Activated T-cell treated with anti-CD3 and anti-CD28 coated beads for 4 hours (primary cell): ENCODE measurements at regions not wholly inside any gene's neighbourhood (a gene's known extent, or its start where the extent isn't known, plus 50 kb on each side); places are given as distances from the start of the nearest gene placed in this dataset.

Experiments
- DNase-seq: peaks from one replicate; pipeline ENCODE4 v3.0.0-alpha.2; 2020

DNA sequence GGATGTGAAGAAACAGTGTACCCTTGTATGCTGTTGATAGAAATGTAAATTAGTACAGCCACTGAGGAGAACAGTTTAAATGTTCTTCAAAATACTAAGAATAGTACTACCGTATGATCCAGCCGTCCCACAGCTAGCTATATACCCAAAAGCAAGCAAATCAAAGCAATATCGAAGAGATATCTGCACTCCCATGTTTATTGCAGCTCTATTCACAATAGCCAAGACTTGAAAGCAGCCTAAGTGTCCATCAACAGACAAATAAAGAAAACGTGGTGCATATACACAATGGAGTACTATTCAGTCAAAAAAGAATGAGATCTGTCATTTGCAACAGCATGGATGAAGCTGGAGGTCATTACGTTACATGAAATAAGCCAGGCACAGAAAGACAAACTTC, 88.5 kb upstream of the SLC38A4 start:
- no peak for DNase-seq

DNA sequence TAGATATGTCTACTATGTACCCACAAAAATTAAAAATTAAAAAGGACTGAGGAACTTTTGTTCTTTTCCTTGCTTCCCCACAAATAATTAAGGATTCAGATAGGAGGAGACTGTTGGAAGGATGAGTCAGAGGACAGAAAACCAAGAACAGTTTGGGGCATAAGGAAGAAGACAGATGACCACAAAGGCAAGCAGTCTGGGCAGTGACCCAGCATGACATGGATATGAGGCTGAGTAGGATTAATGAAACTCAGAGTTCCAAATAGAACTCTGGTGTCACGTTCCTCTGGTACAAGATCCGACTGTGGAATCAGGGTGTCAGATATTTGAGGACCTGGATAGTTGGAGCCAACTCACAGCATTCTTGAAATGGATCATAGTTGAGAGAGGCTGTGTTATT, 89.3 kb upstream of the SLC38A4 start:
- DNase-seq: no peak

DNA sequence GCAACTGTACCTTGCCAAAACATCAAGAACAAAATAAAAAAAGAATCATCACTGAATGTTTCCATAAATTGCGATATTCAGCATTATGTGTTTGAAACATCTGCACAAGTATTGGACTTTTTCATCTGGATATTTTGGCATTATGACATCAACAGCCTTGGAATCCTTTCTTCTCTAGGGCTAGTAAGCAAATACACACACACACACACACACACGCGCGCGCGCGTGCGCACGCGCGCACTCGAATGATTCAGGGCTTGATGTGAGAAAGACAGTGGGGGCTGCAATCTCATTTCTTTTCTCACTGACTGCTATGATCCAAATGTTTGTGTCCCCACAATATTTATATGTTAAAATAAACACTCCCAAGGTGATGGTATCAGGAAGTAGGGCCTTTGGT, 90.0 kb upstream of the SLC38A4 start:
- DNase-seq: no peak

DNA sequence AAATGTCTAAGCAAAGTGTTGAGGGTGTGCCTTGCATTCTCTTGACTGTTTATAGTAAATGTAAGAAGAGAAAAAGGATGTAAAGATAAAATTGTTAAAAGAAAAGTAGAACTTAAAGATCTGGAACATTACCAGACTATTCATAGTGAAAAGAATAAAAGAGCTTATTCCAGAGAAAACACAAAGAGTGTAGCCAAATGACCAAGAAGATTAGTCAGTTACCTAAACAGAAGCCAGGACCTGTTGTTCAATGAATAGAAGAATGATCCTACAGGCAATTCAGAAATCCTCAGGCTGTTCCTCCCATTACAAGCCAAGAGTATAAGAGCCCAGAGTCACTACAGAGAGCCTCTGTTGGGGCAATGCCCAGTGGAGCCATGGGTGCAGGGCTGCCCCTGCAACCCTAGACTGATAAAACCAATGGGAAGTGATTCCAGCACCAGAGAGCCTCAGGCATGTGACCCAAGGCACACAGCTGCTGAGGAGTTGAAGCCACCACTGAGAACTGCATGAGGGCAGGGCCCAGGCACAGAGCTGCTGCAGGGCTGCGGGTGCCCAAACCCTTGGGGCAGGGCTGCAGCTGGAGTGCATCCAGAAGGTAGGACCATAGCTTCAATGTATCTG, 91.1 kb upstream of the SLC38A4 start:
- no peak for DNase-seq

DNA sequence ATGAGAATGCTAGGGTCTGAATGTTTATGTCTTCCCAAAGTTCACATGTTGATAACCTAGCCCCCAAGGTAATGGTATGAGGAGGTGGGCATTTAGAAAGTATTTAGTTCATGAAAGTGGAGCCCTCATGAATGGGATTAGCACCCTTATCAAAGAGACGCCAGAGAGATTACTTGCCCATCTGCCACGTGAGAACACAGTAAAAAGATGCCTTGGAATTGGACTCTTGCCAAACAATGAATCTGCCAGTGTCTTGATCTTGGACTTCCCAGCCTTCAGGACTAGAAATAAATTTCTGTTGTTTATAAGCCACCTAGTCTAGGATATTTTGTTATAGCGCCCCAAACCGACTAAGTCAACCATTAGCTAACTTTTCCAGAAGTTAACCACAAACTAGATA, 92.0 kb upstream of the SLC38A4 start:
- no peak for DNase-seq

DNA sequence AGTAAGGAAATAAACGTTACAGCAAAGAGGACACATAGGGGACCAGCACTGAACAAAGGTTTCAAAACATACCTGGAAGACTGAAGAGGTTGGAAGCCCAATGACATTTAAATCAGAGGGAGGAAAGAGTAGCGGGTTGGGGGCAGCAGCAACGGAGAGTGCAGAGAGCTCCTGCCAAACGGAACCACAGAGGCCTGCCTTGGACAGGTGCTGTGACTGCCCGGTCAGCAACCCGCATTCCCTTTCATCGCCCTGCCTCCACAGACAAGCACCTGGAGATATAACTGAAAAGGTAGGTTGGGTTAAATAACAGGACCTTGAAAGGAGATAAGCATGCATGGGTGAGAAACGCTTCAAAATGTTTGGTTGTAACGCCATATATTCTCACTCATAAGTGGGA, 92.8 kb upstream of the SLC38A4 start:
- DNase-seq: no peak

DNA sequence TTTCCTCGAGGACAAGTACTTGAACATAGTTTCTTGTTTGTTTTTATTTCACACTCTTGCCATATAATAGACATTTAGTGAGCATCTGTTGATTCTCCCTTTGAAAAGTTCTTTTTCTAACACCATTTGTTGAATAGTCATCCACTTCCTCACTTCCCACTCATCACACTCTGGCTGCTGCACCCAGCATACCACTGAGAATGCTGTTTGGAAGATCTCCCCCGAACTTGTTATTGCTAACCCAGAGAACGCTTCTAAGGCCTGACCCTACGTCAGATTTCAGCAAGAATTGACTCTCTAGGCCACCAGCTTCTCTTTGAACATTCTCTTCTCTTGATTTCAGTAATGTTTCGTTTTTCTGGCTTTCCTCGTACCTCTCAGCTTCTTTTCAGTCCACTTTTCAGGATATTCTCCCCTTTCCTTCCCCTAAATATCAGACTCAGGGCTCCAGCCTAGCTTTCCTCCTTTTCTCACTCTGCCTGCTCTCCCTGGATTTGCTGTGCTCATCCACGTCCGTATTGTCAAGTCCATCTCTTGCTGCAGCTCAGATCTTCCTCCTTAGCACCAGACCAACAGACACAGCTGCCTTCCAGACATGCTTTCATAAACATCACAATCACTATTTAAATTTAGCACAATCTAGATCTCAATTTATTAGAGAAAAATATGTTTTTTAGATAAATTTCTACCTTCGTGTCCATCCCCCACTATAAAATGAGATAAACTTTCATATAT, 94.0 kb upstream of the SLC38A4 start:
- no peak for DNase-seq

DNA sequence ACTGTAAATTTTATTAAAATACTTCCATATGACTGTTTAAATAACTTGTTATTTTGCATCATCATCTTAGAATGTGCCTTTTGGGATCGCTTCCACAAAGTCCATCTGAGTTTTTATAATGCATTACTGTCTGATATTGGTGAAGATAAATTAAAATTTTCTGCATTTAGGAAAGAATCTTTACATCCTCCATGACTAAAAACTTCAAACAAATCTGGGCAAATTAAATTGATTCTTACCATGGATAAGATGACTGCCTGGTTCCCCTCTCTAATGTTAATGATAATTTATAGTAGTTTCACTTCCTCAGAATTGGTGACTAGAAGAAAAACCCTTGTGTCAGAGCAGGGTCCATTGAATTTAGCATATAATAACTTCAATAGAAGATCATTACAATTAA, 94.7 kb upstream of the SLC38A4 start:
- no peak for DNase-seq

DNA sequence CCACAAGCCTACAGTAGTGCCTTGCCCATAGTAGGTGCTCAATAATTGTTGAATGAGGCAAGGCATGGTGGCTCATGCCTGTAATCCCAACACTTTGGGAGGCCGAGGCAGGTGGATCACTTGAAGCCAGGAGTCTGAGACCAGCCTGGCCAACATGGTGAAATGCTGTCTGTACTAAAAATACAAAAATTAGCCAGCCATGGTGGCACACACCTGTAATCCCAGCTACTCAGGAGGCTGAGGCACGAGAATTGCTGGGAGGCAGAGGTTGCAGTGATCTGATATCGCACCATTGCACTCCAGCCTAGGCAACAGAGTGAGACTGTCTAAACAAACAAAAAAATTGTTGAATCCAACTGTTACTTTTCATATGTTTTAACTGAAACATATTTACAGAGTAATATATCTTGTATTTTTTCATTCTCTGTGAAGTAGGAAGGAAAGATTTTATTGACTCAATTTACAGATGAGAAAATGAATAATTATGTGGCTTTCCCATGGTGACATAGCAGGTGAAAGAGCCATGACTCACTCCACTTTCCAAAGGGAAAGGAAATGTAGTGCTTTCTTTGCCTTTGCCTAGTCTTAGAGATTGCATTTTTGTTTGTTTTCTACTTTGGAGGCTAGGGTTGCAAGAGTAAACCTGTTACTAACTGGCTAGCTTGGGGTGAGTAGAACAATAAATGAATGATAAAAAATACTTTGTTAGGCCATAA, 95.4 kb upstream of the SLC38A4 start:
- DNase-seq: no peak

DNA sequence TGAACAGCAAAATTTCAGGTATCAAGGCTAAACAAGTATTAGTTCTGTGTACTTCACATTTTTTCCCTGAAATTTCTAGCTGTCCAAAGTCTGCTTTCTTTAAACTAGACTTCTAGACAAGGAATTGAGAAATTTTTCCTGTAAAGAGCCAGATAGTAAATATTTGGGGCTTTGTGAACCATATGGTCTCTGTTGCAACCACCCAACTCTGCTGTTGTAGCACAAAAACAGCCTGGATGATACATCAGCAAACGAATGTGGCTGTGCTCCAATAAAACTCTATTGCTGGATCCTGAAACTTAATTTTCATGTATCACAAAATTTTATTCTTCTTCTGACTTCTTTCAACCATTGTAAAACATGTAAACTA, 96.0 kb upstream of the SLC38A4 start:
- no peak for DNase-seq

DNA sequence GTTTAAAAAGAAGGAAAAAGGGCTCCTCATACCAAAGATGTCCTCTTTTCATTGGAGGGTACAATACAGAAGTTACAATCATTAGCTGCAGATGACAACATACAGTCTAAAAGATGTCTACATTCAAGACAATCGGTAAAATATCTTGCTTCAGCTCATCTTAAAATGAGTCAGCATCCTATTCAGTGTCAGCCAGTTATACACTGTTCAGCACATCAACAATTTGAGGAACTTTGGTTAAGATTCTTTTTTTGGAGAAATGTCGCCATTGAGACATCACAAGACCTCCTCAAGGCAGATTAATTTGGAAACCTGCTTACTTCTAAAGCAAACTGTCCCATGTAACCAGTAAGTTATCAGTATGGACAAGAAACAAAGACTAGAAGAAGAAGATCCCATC, 100.7 kb upstream of the SLC38A4 start:
- no peak for DNase-seq

DNA sequence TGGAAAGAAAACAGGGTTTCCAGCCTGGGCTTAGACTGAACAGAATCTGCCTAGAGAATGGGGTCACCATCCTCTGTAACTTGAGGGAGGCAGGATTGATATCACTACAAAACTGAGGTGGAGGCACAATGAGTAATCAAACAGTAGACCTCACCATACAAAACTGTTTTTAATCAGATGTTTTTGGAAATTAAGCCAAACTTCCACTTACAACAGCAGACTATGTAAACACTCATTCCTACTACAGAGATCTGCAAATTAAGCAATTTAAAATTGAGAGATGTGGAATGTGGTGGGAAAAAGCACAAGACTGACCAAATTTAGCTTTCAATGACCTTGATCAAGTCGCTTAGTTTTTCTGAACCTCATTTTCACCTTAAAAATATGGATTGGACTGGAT, 104.3 kb upstream of the SLC38A4 start:
- no peak for DNase-seq

DNA sequence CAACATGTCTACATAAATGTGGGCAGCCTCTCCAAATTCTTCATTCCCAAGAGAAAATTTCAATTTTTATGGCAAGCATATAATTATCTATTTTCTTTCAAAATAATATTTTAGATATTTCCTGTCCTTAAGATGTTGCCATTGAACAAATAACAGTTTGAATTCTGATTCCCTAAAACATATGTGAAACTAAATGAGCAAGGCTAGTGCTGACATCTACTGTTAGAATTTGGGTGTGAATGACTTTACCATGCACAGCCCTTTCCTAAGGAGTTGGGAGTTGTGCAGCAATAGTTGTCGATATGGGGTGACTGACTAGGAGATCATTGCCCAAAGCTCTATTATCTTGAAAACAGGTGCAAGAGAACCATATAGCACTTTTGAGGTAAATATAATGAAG, 108.2 kb upstream of the SLC38A4 start:
- no peak for DNase-seq

DNA sequence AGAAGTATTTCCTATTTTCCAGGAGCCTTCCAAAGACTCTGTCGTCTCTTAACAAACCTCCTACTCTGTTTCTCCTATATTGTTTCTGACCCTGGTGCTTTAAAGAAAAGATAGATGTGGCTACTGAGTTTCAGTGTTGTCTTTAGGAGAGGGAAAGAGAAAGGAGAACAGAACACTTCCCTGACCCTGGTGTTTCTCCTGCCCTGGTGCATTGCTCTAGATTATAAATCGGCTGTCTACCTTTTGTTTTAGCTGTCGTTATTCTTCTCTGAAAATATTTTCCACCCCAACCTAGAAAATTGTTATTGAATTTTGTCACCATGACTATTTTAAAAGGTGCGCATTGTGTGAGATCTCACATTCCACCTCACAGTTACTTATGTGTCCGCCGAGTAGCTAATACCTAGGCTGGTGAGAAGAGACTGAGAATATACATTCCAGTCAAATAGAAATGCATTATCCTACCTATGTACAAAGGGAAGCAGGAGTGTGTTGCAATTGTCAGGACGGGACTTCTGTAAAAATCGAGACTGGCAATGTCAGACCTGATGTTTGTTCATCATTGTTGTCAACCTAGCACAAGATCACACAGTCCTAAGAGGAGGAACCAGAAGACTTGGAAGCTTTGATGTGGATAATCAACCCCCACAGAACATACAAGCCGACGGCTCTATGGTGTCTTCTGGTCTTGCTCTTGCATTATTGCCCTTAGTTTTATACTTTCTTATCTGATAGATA, 108.7 kb upstream of the SLC38A4 start:
- DNase-seq: no peak

DNA sequence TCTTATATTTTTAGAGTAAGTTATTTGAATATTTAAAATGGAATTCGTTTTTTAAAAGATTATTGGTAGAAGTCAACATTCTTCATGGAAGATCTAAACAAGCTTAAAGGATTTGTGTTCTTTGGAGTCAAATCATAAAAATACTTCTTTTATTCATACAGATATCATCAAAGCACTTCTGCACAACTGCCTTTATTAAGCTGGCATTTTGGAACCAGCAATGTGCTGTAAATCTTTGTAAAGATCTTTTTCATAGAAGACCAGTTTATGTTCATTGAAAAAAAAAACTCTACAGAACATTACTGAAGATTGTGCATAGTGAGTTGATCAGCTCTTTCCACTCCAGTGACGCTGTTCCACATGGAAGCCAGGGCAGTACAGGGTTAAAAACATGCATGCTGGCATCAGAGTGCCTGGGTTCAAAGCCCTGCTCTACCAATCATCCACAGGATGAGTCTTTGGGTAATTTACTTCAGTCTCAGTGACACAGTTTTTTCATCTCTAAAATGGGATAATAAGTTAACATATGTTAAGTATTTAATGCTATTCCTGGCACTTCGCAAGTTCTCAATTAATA, 109.6 kb upstream of the SLC38A4 start:
- no peak for DNase-seq

DNA sequence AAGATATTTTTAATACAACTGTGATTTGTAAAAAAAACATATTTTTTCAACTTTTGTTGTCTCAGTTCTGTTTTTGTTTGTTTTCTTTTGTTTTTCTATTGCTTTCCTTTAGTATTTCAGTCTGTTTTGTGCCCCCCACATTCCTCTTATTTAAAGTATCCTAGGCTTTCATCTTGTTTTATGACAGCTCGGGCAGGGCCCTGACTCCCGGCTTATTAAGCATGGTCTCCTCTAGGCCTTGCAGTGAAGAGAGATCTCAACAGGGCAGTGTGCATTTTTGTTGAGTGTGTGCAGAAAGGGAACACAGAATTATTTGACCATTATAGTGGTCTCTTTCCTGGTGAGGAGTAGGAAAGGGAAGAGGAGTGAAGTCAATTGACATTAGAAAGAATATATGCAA, 110.2 kb upstream of the SLC38A4 start:
- no peak for DNase-seq

DNA sequence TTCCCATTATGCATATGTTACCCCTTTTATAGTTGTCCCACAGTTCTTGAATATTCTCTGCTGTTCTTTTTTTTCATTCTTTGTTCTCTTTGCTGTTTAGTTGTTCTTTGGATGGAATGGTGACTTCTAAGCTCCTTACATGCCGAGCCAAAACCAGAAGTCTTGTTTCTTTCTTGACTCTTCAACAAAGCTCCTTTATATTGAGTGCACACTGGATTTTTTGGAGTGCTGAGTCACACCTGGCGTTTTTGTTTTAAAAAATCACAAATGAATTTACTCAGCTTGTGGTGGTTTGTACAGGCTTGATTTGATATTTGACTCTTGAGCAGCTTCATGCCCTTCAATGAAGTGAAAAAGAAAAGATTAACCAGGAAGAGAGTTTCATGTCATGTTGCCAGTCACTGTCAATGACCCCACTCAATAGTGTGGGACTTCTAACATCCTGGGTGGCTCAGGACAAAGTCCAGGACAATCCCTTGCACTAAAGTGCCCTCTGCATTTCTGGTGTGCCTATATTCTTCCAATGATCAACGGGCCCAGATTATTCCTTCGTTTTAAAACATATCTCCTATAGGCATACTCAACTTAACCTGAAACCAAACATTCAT, 112.4 kb upstream of the SLC38A4 start:
- no peak for DNase-seq

DNA sequence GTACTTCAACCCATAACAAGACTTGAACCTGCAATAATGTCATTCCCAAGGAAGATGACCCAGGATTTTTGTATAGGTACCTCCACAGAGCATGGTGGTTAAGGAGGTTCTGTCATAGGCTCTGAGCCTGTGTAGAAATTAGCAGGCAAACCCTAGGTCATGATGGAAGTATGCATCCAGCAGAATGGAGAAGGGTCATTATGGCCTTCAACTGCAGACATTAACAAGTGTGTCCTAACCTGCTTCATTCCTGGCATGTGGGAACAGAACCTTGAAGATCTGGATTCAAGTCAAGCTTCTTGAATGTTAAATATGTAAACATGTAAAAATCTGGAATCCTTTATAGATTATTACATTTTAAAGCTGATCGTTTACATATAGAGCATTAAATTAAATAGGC, 116.2 kb upstream of the SLC38A4 start:
- no peak for DNase-seq

DNA sequence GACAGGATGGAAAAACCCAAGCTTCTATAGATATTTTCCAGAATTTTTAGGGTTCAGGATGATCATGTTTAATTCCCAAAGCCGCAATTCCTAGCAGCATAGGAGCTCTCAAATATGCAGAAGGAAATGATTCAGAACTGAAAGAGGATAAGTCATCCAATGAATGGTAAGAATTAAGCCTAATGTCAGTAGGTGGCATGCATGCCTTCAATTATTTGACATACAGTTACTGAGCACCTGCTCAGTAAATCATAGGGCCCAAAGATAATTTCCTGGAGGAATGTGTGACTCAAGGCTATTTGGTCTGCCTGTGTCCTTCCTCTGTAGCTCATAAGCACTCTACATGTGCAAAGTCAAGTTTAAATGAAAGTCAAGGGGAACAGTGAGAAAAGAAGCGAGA, 116.8 kb upstream of the SLC38A4 start:
- DNase-seq: no peak

DNA sequence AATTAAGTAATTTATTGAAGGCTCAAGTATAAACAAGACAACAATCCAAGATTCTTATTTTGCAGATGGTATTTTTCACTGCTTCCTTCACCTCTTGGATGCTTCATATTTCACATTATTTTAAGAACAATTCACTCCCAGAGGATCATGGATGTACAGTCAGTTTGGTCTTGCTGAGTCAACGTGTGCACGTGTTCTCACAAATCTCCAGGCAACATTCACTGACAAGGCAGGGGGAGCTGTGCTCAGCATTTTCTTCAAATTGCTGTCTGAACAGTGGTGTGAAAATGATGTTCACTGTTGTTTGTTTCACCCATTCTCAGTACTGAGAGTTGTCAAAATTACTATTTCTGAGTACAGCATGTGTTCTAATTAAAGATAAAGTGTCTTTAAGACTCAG, 118.3 kb upstream of the SLC38A4 start:
- no peak for DNase-seq

DNA sequence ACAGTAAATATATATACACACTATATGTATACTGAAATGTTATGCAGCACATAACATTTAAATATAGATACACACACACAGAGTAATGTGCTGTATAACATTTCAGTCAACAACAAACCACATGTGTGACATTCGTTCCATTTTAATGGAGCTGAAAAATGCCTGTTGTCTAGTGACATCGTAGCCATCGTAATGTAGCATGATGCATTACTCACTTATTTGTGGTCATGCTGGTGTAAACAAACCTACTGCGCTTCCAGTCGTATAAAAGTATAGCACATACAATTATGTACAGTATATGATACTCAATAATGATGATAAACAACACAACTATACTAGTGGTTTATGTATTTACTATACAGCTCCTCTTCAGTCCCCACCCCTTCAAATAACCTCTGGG, 119.0 kb upstream of the SLC38A4 start:
- no peak for DNase-seq

DNA sequence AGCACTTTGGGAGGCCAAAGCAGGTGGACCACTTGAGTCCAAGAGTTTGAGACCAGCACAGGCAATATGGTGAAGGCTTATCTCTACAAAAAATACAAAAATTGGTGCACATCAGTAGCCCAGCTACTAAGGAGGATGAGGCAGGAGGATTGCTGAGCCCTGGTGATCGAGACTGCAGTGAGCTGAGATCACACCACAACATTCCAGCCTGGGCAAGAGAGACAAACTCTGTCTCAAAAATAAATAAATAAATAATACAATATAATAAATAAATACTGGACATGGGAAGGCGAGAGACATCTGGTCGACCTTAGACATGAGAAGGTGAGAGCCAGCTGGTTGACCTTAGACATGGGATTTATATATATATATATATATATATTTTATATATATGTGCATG, 119.8 kb upstream of the SLC38A4 start:
- DNase-seq: no peak

DNA sequence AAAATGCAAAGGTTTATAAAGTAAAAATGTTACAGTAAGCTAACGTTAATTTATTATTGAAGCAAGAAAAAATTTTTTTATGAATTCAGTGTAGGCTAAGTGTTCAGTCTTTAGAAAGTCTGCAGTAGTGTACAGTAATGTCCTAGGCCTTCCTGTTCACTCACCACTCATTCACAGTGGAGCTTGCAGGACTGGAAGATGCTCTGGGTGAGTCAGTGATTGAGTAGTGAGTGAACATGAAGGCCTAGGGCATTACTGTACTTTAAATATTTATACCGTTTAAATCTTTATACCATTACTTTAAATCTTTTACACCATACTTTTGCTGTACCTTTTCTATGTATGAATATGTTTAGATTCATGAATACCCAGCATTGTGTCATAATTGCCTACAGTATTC, 120.3 kb upstream of the SLC38A4 start:
- no peak for DNase-seq
